ENCODE measurements at regions not wholly inside any gene's neighbourhood (a gene's known extent, or its start where the extent isn't known, plus 50 kb on each side); places are given as distances from the start of the nearest gene placed in this dataset.
A peak's percentile ranks its signal among the peaks of the same experiment; 100 is the strongest.

- Histone ChIP-seq H3K27me3 (ENCODE audit: control insufficient read depth in 2 of 2, insufficient read depth in 2 of 2, low read length in 2 of 2) (no peaks in the 10 kb centered on the region), H3K4me2 (replicated peaks; ENCODE audit: extremely low read depth, low read length, poor library complexity, severe bottlenecking) (no peak overlapping the region), H3K9ac (ENCODE audit: insufficient read depth, low read length, poor library complexity, severe bottlenecking) (no peak overlapping the region), H3K9me3 (replicated peaks in 1 of 2; ENCODE audit: control insufficient read depth in 1 of 2, insufficient read depth in 1 of 2, low read length in 2 of 2) (no peaks in the 10 kb centered on the region), H3K4me3 (replicated peaks in 1 of 3; ENCODE audit: low read depth in 2 of 3, low read length in 3 of 3) (no peak overlapping the region), H3K36me3 (replicated peaks in 1 of 2; ENCODE audit: control insufficient read depth in 1 of 2, insufficient read depth in 2 of 2, low read length in 2 of 2) (no peaks in the 10 kb centered on the region), H3K79me2 (ENCODE audit: insufficient read depth, low read length) (no peaks in the 10 kb centered on the region), H3K4me1 (ENCODE audit: control insufficient read depth in 1 of 2, insufficient read depth in 2 of 2, low read length in 2 of 2) (no peaks in the 10 kb centered on the region), H2AFZ (ENCODE audit: insufficient read depth, low read depth, low read length, poor library complexity, severe bottlenecking) (no peak overlapping the region), H3K27ac (ENCODE audit: low read depth in 1 of 2, low read length in 2 of 2) (no peak overlapping the region), H4K20me1 (ENCODE audit: insufficient read depth, low read length) (no peaks in the 10 kb centered on the region)
- DNase-seq = no peak
- intact Hi-C loops (cut with micrococcal nuclease) = no loop called here
- H3K4me3 Mint-ChIP-seq = no peak overlapping the region
- H3K36me3 Mint-ChIP-seq = no peaks in the 10 kb centered on the region
- H3K27me3 Mint-ChIP-seq (ENCODE audit: low read depth in 3 of 3) = peaks cover 3 to 9% (median 5%) of the 10 kb centered on the region in 3 donors
- no peaks in the 10 kb centered on the region for H3K4me1 Mint-ChIP-seq
- WGBS (ENCODE audit: insufficient coverage) = 80% methylated on average over 3 of the region's 9 CpGs
- no peak for TF ChIP-seq CTCF (IDR thresholded peaks at IDR 0.05)
- peak overlapping the region in 1 of 7 donors; percentile 27 for H3K27ac Mint-ChIP-seq
- H3K9me3 Mint-ChIP-seq = peaks cover 0 to 5% (median 0%) of the 10 kb centered on the region in 7 donors
These were observed 237.9 kb downstream of the NSG2 start for GRCh38 chr5:174283211-174284005.

GRCh38 chr5:174284873-174285272 lies 239.4 kb downstream of the NSG2 start:
- no peaks in the 10 kb centered on the region for H3K4me1 Mint-ChIP-seq
- 68% methylated on average over 2 of the region's 5 CpGs for WGBS (ENCODE audit: insufficient coverage)
- H3K27me3 Mint-ChIP-seq (ENCODE audit: low read depth in 3 of 3) = peaks cover 3 to 9% (median 4%) of the 10 kb centered on the region in 3 donors
- H3K27ac Mint-ChIP-seq = no peak overlapping the region
- H3K9me3 Mint-ChIP-seq = peaks cover 0 to 5% (median 0%) of the 10 kb centered on the region in 7 donors
- H3K4me3 Mint-ChIP-seq = no peak overlapping the region
- no peak overlapping the region for H3K4me2 ChIP-seq (replicated peaks; ENCODE audit: extremely low read depth, low read length, poor library complexity, severe bottlenecking)
- no peak overlapping the region for H3K27ac ChIP-seq (ENCODE audit: low read depth in 1 of 2, low read length in 2 of 2)
- no peak overlapping the region for H3K9ac ChIP-seq (ENCODE audit: insufficient read depth, low read length, poor library complexity, severe bottlenecking)
- H3K27me3 ChIP-seq (ENCODE audit: control insufficient read depth in 2 of 2, insufficient read depth in 2 of 2, low read length in 2 of 2) = no peaks in the 10 kb centered on the region
- no peaks in the 10 kb centered on the region for H3K4me1 ChIP-seq (ENCODE audit: control insufficient read depth in 1 of 2, insufficient read depth in 2 of 2, low read length in 2 of 2)
- H3K36me3 ChIP-seq (replicated peaks in 1 of 2; ENCODE audit: control insufficient read depth in 1 of 2, insufficient read depth in 2 of 2, low read length in 2 of 2) = no peaks in the 10 kb centered on the region
- no peaks in the 10 kb centered on the region for H3K79me2 ChIP-seq (ENCODE audit: insufficient read depth, low read length)
- no peaks in the 10 kb centered on the region for H4K20me1 ChIP-seq (ENCODE audit: insufficient read depth, low read length)
- no peaks in the 10 kb centered on the region for H3K9me3 ChIP-seq (replicated peaks in 1 of 2; ENCODE audit: control insufficient read depth in 1 of 2, insufficient read depth in 1 of 2, low read length in 2 of 2)
- intact Hi-C loops (cut with micrococcal nuclease) = no loop called here
- TF ChIP-seq CTCF (IDR thresholded peaks at IDR 0.05) = no peak
- H2AFZ ChIP-seq (ENCODE audit: insufficient read depth, low read depth, low read length, poor library complexity, severe bottlenecking) = no peak overlapping the region
- no peak overlapping the region for H3K4me3 ChIP-seq (replicated peaks in 1 of 3; ENCODE audit: low read depth in 2 of 3, low read length in 3 of 3)
- no peak for DNase-seq
- H3K36me3 Mint-ChIP-seq = no peaks in the 10 kb centered on the region

Data from CD14-positive monocyte (primary cell).